ENCODE measurements at regions not wholly inside any gene's neighbourhood (a gene's known extent, or its start where the extent isn't known, plus 50 kb on each side); places are given as distances from the start of the nearest gene placed in this dataset.
A peak's percentile ranks its signal among the peaks of the same experiment; 100 is the strongest.

DNA sequence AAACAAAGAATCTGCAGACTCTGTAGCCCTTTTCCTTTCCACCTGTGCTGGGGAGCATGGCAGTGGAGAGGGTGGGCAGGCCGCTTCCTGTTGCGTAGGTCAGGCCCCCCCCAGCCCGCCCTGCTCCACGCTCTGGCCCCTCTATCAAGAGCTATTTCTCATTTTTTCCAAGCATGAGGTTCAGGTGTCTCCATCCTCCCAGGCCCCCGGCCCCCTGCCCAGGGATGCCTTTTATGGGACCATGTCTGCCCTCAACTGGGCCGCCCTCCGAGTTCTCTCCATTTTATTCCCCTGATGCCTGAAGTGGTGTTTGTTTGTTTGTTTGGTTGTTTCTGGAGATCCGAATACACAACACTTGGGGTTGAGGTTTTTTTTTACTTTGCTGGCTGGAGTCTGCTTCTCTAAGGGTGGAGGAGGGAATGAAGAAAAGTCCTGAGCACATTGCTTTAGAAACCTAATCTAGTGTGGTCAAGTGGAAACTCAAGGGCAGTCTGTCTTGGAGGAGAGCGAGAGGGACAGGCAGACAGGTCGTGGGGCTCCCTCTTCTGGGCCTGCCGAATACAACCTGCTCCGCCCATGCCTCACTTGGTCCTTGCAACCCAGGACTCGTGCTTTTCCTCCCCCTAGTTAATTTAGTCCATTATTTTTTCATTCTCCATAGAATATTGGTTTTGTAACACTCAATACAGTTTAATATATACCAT lies 176.5 kb upstream of the LYSMD4 start:
- peak; percentile 5 for DNase-seq (ENCODE audit: low read depth)
- TF ChIP-seq, protein P1, sequence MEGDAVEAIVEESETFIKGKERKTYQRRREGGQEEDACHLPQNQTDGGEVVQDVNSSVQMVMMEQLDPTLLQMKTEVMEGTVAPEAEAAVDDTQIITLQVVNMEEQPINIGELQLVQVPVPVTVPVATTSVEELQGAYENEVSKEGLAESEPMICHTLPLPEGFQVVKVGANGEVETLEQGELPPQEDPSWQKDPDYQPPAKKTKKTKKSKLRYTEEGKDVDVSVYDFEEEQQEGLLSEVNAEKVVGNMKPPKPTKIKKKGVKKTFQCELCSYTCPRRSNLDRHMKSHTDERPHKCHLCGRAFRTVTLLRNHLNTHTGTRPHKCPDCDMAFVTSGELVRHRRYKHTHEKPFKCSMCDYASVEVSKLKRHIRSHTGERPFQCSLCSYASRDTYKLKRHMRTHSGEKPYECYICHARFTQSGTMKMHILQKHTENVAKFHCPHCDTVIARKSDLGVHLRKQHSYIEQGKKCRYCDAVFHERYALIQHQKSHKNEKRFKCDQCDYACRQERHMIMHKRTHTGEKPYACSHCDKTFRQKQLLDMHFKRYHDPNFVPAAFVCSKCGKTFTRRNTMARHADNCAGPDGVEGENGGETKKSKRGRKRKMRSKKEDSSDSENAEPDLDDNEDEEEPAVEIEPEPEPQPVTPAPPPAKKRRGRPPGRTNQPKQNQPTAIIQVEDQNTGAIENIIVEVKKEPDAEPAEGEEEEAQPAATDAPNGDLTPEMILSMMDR (IDR thresholded peaks at IDR 0.05; ENCODE audit: insufficient read depth, low read depth, low read length) = peak; percentile 21
- H3K4me3 ChIP-seq (ENCODE audit: low read depth, low read length) = no peak overlapping the region

DNA sequence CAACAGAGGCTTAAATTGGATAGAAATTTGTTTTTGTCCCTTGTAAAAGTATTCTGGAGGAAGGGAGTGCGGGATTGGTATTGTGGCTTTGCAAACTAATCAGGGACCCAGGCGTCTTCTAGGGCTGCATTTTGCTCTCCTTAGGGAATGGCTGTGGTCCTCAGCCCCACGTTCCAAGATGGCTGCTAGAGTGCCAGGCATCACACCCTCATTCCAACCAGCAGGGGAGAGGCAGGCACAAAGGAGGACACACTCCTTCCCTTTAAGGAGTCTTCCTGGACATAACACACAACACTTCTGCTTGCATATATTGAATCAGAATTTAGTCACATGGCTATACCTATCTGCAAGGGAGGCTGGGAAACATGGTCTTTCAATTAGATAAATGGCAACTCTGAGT lies 174.5 kb upstream of the LYSMD4 start:
- no peak for DNase-seq (ENCODE audit: low read depth)
- TF ChIP-seq, protein P1 (IDR thresholded peaks at IDR 0.05; ENCODE audit: insufficient read depth, low read depth, low read length) = no peak
- H3K4me3 ChIP-seq (ENCODE audit: low read depth, low read length) = no peak overlapping the region

DNA sequence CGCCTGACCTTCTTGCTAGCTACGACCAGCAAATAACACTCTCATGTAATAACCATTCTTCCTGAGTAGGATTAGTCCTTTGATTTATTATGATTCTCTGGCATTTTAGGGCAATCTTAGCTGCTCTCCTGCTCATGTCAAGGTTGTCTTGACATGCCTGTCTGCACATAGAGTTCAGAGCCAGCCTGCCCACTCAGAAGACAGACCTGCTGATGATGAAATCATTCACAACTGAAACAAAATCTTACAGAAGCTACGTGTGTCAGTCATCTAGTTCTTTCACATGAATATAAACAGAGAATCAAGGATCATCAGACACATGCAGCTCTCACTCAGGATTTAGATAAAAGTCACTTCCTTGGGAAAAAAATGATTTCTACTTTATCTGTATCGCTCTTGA lies 173.6 kb upstream of the LYSMD4 start:
- TF ChIP-seq, protein P1 (IDR thresholded peaks at IDR 0.05; ENCODE audit: insufficient read depth, low read depth, low read length) = no peak

DNA sequence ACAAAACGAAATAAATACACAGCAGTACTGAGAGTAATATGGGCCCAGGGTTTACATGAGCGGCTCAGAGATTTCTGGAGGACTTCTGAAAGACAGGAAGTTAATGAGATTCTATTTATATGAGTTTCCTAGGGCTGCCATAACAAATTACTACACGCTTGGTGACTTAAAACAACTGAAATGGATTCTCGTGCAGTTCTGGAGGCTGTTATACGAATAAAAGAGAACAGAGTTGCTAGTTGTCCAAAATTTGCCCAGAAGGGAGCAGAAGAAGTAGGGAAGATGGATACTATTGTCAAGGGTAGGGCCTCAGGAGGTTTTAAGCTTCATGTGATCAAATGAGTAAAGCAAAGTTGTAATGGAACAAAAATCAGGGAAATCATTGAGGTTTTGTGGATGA lies 173.1 kb upstream of the LYSMD4 start:
- no peak for DNase-seq (ENCODE audit: low read depth)
- H3K4me3 ChIP-seq (ENCODE audit: low read depth, low read length) = no peak overlapping the region
- TF ChIP-seq, protein P1 (IDR thresholded peaks at IDR 0.05; ENCODE audit: insufficient read depth, low read depth, low read length) = no peak

More for the DNA sequence above, 173.6 kb upstream of the LYSMD4 start:
- no peak for DNase-seq (ENCODE audit: low read depth)
- no peak overlapping the region for H3K4me3 ChIP-seq (ENCODE audit: low read depth, low read length)

DNA sequence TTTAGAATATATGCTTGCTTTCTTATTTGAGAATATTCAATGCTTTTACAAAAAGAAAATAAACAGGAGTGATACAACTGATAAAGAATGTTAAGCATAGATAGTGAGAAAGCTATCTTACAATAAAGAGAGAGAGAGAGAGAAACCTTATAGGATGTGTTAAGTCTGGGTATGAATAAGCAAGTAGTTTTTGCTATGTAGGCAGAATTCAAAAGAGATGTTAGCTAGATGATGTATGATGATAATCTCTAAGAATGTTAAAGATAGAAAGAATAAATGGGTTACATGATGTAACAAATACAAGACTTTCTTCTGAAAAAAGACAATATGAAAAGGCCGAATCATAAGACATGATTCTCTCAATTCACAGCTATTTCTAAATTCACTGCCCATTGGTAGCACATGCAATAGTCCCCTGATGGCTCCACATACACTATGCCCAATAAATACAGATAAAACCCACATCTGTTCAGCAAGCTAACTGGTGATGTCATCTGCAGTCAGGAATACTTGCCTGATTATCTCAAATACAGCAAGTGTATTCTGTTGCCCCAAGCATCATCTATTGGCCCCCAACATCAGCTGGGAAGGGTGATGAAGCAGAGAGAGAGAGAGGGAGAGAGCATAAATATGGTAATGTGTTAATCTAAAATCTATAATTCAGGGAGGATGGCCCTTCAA lies 169.2 kb upstream of the LYSMD4 start:
- TF ChIP-seq, protein P1 (IDR thresholded peaks at IDR 0.05; ENCODE audit: insufficient read depth, low read depth, low read length) = no peak
- no peak for DNase-seq (ENCODE audit: low read depth)
- no peak overlapping the region for H3K4me3 ChIP-seq (ENCODE audit: low read depth, low read length)

DNA sequence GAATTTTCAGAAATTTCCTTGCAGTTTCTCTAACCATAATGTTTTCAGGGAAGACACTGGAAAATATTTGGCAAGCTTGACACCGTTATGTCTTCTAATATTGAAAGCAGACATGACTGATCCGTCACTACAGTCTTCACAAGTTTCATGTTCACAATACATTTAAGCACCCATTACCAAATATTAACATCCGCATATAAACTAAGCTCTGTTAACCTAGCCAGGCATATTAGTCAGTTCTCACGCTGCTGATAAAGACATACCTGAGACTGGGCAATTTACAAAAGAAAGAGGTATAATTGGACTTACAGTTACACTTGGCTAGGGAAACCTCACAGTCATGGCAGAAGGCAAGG lies 162.7 kb upstream of the LYSMD4 start:
- TF ChIP-seq, protein P1 (IDR thresholded peaks at IDR 0.05; ENCODE audit: insufficient read depth, low read depth, low read length) = no peak
- H3K4me3 ChIP-seq (ENCODE audit: low read depth, low read length) = no peak overlapping the region
- DNase-seq (ENCODE audit: low read depth) = no peak

All from fibroblast of villous mesenchyme (primary cell).